ENCODE measurements at regions not wholly inside any gene's neighbourhood (a gene's known extent, or its start where the extent isn't known, plus 50 kb on each side); places are given as distances from the start of the nearest gene placed in this dataset.

DNA sequence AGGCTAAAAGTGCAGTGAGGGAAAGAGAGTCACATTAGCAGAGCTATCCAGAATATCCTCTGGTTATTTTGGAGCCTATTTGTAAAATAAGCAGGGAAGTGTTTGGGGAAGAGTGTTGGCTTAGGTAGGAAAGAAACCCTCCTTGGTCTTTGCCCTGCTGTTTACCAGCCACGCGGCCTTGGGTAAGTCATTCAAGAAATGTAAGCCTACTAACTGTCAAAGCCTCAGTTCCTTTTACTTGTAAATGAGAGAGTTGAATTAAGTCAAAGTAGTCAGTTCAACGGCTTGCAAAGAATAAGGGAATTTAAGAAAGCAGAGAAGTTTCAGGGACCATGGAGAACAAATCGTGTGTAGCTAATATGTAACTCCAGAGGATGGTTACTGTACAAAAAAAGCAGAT lies 75.8 kb upstream of the TNC start:
- TF ChIP-seq, protein P1, sequence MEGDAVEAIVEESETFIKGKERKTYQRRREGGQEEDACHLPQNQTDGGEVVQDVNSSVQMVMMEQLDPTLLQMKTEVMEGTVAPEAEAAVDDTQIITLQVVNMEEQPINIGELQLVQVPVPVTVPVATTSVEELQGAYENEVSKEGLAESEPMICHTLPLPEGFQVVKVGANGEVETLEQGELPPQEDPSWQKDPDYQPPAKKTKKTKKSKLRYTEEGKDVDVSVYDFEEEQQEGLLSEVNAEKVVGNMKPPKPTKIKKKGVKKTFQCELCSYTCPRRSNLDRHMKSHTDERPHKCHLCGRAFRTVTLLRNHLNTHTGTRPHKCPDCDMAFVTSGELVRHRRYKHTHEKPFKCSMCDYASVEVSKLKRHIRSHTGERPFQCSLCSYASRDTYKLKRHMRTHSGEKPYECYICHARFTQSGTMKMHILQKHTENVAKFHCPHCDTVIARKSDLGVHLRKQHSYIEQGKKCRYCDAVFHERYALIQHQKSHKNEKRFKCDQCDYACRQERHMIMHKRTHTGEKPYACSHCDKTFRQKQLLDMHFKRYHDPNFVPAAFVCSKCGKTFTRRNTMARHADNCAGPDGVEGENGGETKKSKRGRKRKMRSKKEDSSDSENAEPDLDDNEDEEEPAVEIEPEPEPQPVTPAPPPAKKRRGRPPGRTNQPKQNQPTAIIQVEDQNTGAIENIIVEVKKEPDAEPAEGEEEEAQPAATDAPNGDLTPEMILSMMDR (conservative IDR thresholded peaks at IDR 0.05; ENCODE audit: low read length): no peak
- no peak for TF ChIP-seq EZH2phosphoT487 (IDR thresholded peaks at IDR 0.05; ENCODE audit: borderline replicate concordance)

Data from Loucy (cell line).